ENCODE measurements at regions not wholly inside any gene's neighbourhood (a gene's known extent, or its start where the extent isn't known, plus 50 kb on each side); places are given as distances from the start of the nearest gene placed in this dataset.

GRCh38 chr11:79807506-79807905, 366.7 kb upstream of the TENM4 start:
- Histone ChIP-seq H3K9me3 (ENCODE audit: low read length) (peaks cover 13% of the 10 kb centered on the region), H3K4me1 (ENCODE audit: insufficient read depth, low read length) (no peaks in the 10 kb centered on the region), H3K9ac (ENCODE audit: insufficient read depth, low read depth, low read length) (no peak overlapping the region), H3K27me3 (ENCODE audit: control insufficient read depth in 1 of 2, insufficient read depth in 2 of 2, low read length in 2 of 2) (no peaks in the 10 kb centered on the region), H3K27ac (ENCODE audit: extremely low read length, insufficient read depth, low read length) (no peak overlapping the region), H2AFZ (ENCODE audit: low read length) (no peak overlapping the region), H3K4me3 (replicated peaks in 1 of 3; ENCODE audit: insufficient read depth in 1 of 3, low read depth in 2 of 3, low read length in 3 of 3) (no peak overlapping the region), H3K36me3 (replicated peaks in 1 of 2; ENCODE audit: control insufficient read depth in 1 of 2, insufficient read depth in 2 of 2, low read length in 2 of 2) (no peaks in the 10 kb centered on the region), H3K4me2 (ENCODE audit: low read depth, low read length) (no peak overlapping the region), H3K79me2 (ENCODE audit: insufficient read depth, low read length) (no peaks in the 10 kb centered on the region), H4K20me1 (ENCODE audit: insufficient read depth, low read length) (no peaks in the 10 kb centered on the region)
- intact Hi-C loops (cut with micrococcal nuclease; ENCODE audit: unreplicated experiment) (no loop called here), in situ Hi-C loops (cut with HindIII; ENCODE audit: extremely low pct_ligation_motif_present, low pct_unique_long_range_greater_than_20kb) (no loop called here)
- DNase-seq (ENCODE audit: low spot score) (no peak), ATAC-seq (no peak), FAIRE-seq (no peak)
- POLR2A ChIA-PET: no interaction called here
- CTCF ChIA-PET (ENCODE audit: low intra/inter-chr PET ratio, low total read pairs): no interaction called here
- TF ChIP-seq FOXP4 (CRISPR knock-in tag; IDR thresholded peaks at IDR 0.05): no peak
- TF ChIP-seq TAF15 (IDR thresholded peaks at IDR 0.05; ENCODE audit: low read depth, low read length, poor library complexity, severe bottlenecking): no peak
- no peak for TF ChIP-seq ZNF414 (CRISPR knock-in tag; IDR thresholded peaks at IDR 0.05)
- TF ChIP-seq ZNF530 (CRISPR knock-in tag; IDR thresholded peaks at IDR 0.05; ENCODE audit: low read depth): no peak
- TF ChIP-seq ZNF619 (CRISPR knock-in tag; IDR thresholded peaks at IDR 0.05): no peak
- no peak for TF ChIP-seq SRSF4 (IDR thresholded peaks at IDR 0.05; ENCODE audit: low read depth, low read length, poor library complexity, severe bottlenecking)
- no peak for TF ChIP-seq KLF11 (CRISPR knock-in tag; IDR thresholded peaks at IDR 0.05)
- TF ChIP-seq DDIT3 (CRISPR knock-in tag; IDR thresholded peaks at IDR 0.05): no peak
- no peak for TF ChIP-seq NR3C1 (CRISPR knock-in tag; IDR thresholded peaks at IDR 0.05)
- TF ChIP-seq GTF2F1 (IDR thresholded peaks at IDR 0.05; ENCODE audit: low read length): no peak
- no peak for TF ChIP-seq KLF13 (CRISPR knock-in tag; IDR thresholded peaks at IDR 0.05)
- no peak for TF ChIP-seq ZNF605 (CRISPR knock-in tag; IDR thresholded peaks at IDR 0.05)
- no peak for TF ChIP-seq SUZ12 (IDR thresholded peaks at IDR 0.05; ENCODE audit: low read depth, low read length)
- no peak for TF ChIP-seq SALL2 (CRISPR knock-in tag; IDR thresholded peaks at IDR 0.05)
- no TSS peak for BruUV-seq (replicated peaks)
- 4% methylated on average over 2 of the region's 2 CpGs for WGBS (ENCODE audit: low lambda C conversion rate)
